ENCODE measurements at regions not wholly inside any gene's neighbourhood (a gene's known extent, or its start where the extent isn't known, plus 50 kb on each side); places are given as distances from the start of the nearest gene placed in this dataset.
"Not testable (repeated sequence)": the region's sequence is repeated elsewhere in the genome, so short reads cannot be mapped to it uniquely, and the experiment has no call there.

GRCh38 chr13:74241343-74241742 is 107.1 kb upstream of the KLF12 start:
- H2BK12ac ChIP-seq (ENCODE audit: low read depth, low read length); H2BK15ac ChIP-seq (ENCODE audit: low read length); H2BK5ac ChIP-seq (ENCODE audit: low read depth, low read length); H3K79me1 ChIP-seq (ENCODE audit: low read depth, low read length); H4K8ac ChIP-seq (ENCODE audit: extremely low read depth, insufficient read depth, low read length); H4K5ac ChIP-seq (ENCODE audit: insufficient read length, low read depth, low read length); H3K4ac ChIP-seq (replicated peaks; ENCODE audit: insufficient read length, low read depth, low read length); H3K27me3 ChIP-seq (replicated peaks in 1 of 4; ENCODE audit: control insufficient read depth in 3 of 4, extremely low read depth in 1 of 4, insufficient read depth in 3 of 4, low read length in 3 of 4); H2BK120ac ChIP-seq (replicated peaks; ENCODE audit: low read depth, low read length); H3K4me3 ChIP-seq (ENCODE audit: extremely low read depth in 1 of 4, insufficient read depth in 2 of 4, low read depth in 3 of 4, low read length in 4 of 4); H2BK20ac ChIP-seq (ENCODE audit: low read length); H2AK5ac ChIP-seq (ENCODE audit: low read depth, low read length); H3K4me1 ChIP-seq (replicated peaks in 1 of 4; ENCODE audit: control insufficient read depth in 3 of 4, insufficient read depth in 4 of 4, low read length in 3 of 4); H2AFZ ChIP-seq (ENCODE audit: low read length); H3K23ac ChIP-seq (ENCODE audit: insufficient read length); H3K27ac ChIP-seq (ENCODE audit: low read depth, low read length); H3K23me2 ChIP-seq (ENCODE audit: low read depth, low read length); H3K56ac ChIP-seq (replicated peaks; ENCODE audit: insufficient read length, low read depth, low read length); H3K14ac ChIP-seq (ENCODE audit: insufficient read length); H4K91ac ChIP-seq (replicated peaks; ENCODE audit: insufficient read length, low read length); H4K20me1 ChIP-seq (replicated peaks in 1 of 2; ENCODE audit: control insufficient read depth in 1 of 2, insufficient read depth in 2 of 2, low read length in 2 of 2); H3K4me2 ChIP-seq (ENCODE audit: insufficient read depth in 1 of 2, low read depth in 2 of 2, low read length in 2 of 2); H3K18ac ChIP-seq (ENCODE audit: extremely low read depth, low read length); H3K9me3 ChIP-seq (ENCODE audit: insufficient read depth in 2 of 2, low read depth in 1 of 2, low read length in 1 of 2); H3K36me3 ChIP-seq (ENCODE audit: control insufficient read depth in 2 of 4, insufficient read depth in 4 of 4, low read length in 3 of 4); CTCF ChIA-PET (ENCODE audit: partially characterized antibody); FAIRE-seq; H3K9ac ChIP-seq (replicated peaks in 1 of 4; ENCODE audit: extremely low read depth in 1 of 4, low read depth in 3 of 4, low read length in 3 of 4); H3K79me2 ChIP-seq (ENCODE audit: control insufficient read depth in 1 of 2, insufficient read depth in 2 of 2, low read length in 2 of 2): not testable (repeated sequence)
- POLR2A ChIA-PET (ENCODE audit: partially characterized antibody), result interaction anchor here (1.4 kb wide), 1 partner anchor 33 kb away, joined by 3 read pairs; no protein-coding TSS in a partner anchor
- DNase-seq (ENCODE audit: low read depth in 1 of 2, low spot score in 2 of 2), result peak in 1 of 2 experiments; percentile 56
- 57% methylated on average over 12 of the region's 19 CpGs; no CpG with 5 or more reads in 1 of the 2 experiments for WGBS, 2 experiments (ENCODE audit: extremely low coverage in 1 of 2, insufficient coverage in 1 of 2, insufficient read length in 1 of 2, insufficient replicate concordance in 2 of 2, low coverage in 1 of 2, low lambda C conversion rate in 2 of 2, missing lambda C conversion rate in 1 of 2)
